Fibroblast of mammary gland (primary cell): ENCODE measurements at regions not wholly inside any gene's neighbourhood (a gene's known extent, or its start where the extent isn't known, plus 50 kb on each side); places are given as distances from the start of the nearest gene placed in this dataset.

Experiments
- DNase-seq: peaks from one replicate; pipeline ENCODE4 v3.0.0-alpha.2; 2010; ENCODE audit warnings: low read depth
- H3K4me3 ChIP-seq: 2 replicates; pipeline ENCODE4 v1.5.1; 2011; ENCODE audit warnings: low read depth, mild to moderate bottlenecking, low read length, moderate library complexity; ENCODE audit not compliant: control insufficient read depth
- TF ChIP-seq, protein P1 (sequence below): conservative IDR thresholded peaks from 2 replicates; pipeline ENCODE4 v1.5.1; 2011; ENCODE audit warnings: low read depth, low read length, inconsistent platforms; ENCODE audit not compliant: control insufficient read depth, insufficient read depth

DNA sequence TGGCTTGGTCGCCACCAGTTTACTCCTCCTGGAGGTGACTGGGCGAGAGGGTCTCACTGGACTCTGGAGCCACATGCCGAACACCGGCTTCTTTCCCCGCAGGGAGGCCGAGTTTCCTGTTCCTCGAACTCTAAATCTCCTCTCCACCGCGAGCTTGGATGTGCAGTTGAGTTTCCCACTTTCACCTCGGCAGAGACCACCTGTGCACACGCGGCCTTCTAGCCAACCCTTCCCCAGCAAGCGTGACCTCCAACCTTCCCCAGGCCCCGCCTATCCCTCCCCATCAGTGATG is 380.1 kb downstream of the IRX2 start:
- DNase-seq, result no peak
- TF ChIP-seq, protein P1, sequence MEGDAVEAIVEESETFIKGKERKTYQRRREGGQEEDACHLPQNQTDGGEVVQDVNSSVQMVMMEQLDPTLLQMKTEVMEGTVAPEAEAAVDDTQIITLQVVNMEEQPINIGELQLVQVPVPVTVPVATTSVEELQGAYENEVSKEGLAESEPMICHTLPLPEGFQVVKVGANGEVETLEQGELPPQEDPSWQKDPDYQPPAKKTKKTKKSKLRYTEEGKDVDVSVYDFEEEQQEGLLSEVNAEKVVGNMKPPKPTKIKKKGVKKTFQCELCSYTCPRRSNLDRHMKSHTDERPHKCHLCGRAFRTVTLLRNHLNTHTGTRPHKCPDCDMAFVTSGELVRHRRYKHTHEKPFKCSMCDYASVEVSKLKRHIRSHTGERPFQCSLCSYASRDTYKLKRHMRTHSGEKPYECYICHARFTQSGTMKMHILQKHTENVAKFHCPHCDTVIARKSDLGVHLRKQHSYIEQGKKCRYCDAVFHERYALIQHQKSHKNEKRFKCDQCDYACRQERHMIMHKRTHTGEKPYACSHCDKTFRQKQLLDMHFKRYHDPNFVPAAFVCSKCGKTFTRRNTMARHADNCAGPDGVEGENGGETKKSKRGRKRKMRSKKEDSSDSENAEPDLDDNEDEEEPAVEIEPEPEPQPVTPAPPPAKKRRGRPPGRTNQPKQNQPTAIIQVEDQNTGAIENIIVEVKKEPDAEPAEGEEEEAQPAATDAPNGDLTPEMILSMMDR, result no peak
- no peak overlapping the region for H3K4me3 ChIP-seq

DNA sequence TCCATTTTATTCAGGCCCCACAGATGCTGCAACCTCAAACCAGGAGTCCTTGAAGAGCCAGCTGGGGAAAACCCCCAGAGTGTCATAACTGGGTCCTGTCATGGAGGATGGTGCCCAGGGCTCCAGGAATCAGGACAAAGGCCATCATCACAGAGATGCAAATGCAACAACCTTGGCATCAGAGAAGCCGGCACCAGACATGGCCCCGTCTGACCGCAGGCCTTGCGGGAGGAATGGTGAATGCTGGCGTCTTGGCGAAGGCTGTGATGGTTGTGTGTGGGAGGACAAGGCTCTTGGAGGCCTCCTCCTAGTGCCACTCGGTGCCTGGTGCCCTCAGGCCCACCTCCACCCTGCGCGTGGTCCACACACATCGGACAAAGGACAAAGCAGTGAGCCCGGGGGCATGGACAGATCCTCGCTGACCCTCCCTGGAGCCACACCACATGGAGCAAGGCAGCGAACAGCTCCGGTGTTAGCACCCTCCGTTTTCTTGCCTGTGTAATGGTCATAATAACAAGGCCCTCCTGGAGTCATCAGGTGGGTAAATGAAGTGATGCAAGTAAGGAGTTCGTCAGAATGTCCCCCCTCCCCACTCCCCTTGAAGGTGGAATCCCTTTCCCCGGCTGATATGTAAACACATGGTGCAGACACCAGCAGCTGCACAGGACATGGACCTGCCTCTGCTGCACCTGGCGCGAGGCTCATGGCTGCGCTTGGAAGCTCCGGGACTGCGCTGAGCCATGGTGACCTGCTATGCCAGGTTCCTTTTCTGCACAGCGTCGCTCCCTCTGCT is 380.7 kb downstream of the IRX2 start:
- DNase-seq, result no peak
- TF ChIP-seq, protein P1, result no peak
- H3K4me3 ChIP-seq, result no peak overlapping the region

DNA sequence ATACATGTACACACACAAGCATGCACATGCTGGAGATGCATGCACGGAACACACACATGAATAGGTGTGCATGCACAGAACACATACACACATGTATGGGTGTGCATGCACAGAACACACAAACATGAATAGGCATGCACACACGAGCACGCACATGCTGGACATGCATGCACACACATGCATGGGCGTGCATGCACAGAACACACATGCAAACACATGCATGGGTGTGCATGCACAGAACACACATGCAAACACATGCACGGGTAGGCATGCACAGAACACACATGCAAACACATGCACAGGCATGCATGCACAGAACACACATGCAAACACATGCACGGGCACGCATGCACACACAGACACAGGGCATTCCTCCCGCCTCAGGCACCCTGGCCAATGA is 382.3 kb downstream of the IRX2 start:
- no peak for DNase-seq
- H3K4me3 ChIP-seq, result no peak overlapping the region
- TF ChIP-seq, protein P1, result no peak

DNA sequence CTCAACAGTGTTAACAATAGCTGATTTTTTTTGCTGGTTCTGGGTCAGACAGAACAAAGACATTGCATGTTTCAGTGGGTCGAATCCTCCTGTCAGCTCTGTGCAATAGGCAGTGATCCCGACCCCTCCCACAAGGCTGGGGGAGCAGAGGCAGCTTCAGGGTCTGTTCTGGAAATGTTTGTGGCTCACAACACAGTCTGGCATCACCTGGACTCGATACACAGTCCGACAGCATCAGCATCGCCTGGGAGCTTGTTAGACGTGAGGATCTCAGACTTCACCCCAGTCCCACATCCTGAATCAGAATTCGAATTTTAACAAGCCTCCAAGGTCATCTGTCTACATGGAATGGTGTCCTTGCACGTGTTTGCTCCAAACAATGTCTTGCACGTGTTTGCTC is 384.7 kb downstream of the IRX2 start:
- TF ChIP-seq, protein P1, result no peak
- no peak overlapping the region for H3K4me3 ChIP-seq
- no peak for DNase-seq

DNA sequence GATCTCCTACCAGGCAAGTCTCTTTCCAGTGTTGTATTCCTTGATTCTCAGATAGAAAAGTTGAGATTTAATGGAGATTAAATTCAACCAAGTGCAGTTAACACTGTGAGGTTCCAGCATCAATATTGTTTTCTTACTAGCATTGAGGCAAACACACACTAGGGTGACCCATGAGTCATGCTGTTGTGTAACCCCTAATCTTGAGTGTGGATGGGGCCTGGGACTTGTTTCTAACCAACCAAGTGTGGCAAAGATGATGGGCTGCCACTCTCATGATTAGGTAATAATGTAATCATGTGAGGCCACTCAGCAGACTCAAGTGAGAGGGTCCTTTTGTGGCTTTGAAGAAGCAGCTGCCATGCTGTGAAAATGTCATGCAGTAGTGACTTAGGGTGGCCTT is 394.2 kb downstream of the IRX2 start:
- TF ChIP-seq, protein P1, result no peak
- no peak overlapping the region for H3K4me3 ChIP-seq
- DNase-seq, result no peak

DNA sequence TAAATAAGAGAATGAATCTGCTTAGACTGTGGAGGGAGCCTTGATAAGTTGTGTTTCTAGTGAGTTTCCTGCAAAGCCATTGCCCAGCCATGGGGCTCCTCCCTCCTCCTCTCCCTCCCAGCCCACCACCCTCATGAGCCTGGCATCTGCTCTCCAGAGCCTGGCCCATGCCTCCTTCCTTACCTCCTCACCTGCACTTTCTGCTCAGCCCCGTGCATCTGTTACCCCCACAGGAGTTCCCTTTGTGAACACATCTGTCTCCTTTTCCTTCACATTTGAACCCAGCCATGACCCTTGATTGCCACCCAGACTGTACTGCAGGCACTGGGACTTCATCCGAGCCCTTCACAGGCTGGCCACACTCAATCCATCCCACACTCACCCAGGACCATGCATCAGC is 395.6 kb downstream of the IRX2 start:
- no peak for DNase-seq
- TF ChIP-seq, protein P1, result no peak
- H3K4me3 ChIP-seq, result no peak overlapping the region
